Mesenchymal stem cell (in vitro differentiated cells and primary cell): ENCODE measurements at regions not wholly inside any gene's neighbourhood (a gene's known extent, or its start where the extent isn't known, plus 50 kb on each side); places are given as distances from the start of the nearest gene placed in this dataset.

ENCODE experiments used
- DNase-seq: peaks from one replicate; pipeline ENCODE4 v3.0.0-alpha.2; 2013
- H2AFZ ChIP-seq: one replicate; pipeline ENCODE4 v1.6.1; 2013; ENCODE audit warnings: low read depth, mild to moderate bottlenecking, control low read depth, inconsistent platforms, low read length, moderate library complexity
- H2AK5ac ChIP-seq: 2 replicates; pipeline ENCODE4 v1.6.1; 2013; ENCODE audit warnings: low read length, moderate library complexity, mild to moderate bottlenecking, inconsistent platforms; ENCODE audit not compliant: severe bottlenecking
- H2BK120ac ChIP-seq: one replicate; pipeline ENCODE4 v1.6.1; 2013; ENCODE audit warnings: low read depth, mild to moderate bottlenecking, inconsistent platforms, low read length, moderate library complexity
- H2BK12ac ChIP-seq, 2 experiments: one replicate each; pipeline ENCODE4 v1.6.1; 2013; ENCODE audit warnings: inconsistent platforms in 2 of 2, low read length in 2 of 2, mild to moderate bottlenecking in 2 of 2, moderate library complexity in 2 of 2, control low read depth in 1 of 2
- H2BK15ac ChIP-seq: one replicate; pipeline ENCODE4 v1.6.1; 2013; ENCODE audit warnings: mild to moderate bottlenecking, low read depth, inconsistent platforms; ENCODE audit not compliant: poor library complexity, severe bottlenecking
- H2BK5ac ChIP-seq: 2 replicates; pipeline ENCODE4 v1.6.1; 2013; ENCODE audit warnings: low read depth, mild to moderate bottlenecking, low read length, control low read depth, inconsistent platforms; ENCODE audit not compliant: poor library complexity, severe bottlenecking
- H3K14ac ChIP-seq, 2 experiments: one replicate each; pipeline ENCODE4 v1.6.1; 2013; ENCODE audit warnings: inconsistent platforms in 2 of 2, low read length in 2 of 2, control low read depth in 1 of 2, mild to moderate bottlenecking in 1 of 2, moderate library complexity in 1 of 2
- H3K18ac ChIP-seq, 2 experiments: one replicate each; pipeline ENCODE4 v1.6.1; 2013; ENCODE audit warnings: inconsistent platforms in 2 of 2, low read length in 2 of 2, control low read depth in 1 of 2, low read depth in 1 of 2, mild to moderate bottlenecking in 1 of 2
- H3K23ac ChIP-seq, 2 experiments: one replicate each; pipeline ENCODE4 v1.6.1; 2013; ENCODE audit warnings: inconsistent platforms in 2 of 2, low read length in 2 of 2, mild to moderate bottlenecking in 2 of 2, moderate library complexity in 2 of 2, control low read depth in 1 of 2
- H3K27ac ChIP-seq: 2 replicates; pipeline ENCODE4 v1.5.1; 2013; ENCODE audit warnings: mild to moderate bottlenecking, moderate library complexity, low read length, control low read depth, inconsistent platforms; ENCODE audit not compliant: poor library complexity, severe bottlenecking
- H3K27me3 ChIP-seq, 2 experiments: 2 replicates each; pipeline versions ENCODE4 v1.6.1 to v1.7.0; 2013; ENCODE audit warnings: low read length in 2 of 2, mild to moderate bottlenecking in 2 of 2, moderate library complexity in 2 of 2, control low read depth in 1 of 2, inconsistent platforms in 1 of 2; ENCODE audit not compliant: control insufficient read depth in 1 of 2, insufficient read depth in 1 of 2
- H3K36me3 ChIP-seq, 2 experiments: 2 replicates each; pipeline versions ENCODE4 v1.6.1 to v1.7.0; 2013; ENCODE audit warnings: low read length in 2 of 2, control low read depth in 1 of 2, inconsistent platforms in 1 of 2, low read depth in 1 of 2, mild to moderate bottlenecking in 1 of 2; ENCODE audit not compliant: insufficient read depth in 2 of 2, control insufficient read depth in 1 of 2
- H3K4ac ChIP-seq, 2 experiments: one replicate each; pipeline ENCODE4 v1.6.1; 2013; ENCODE audit warnings: inconsistent platforms in 2 of 2, low read length in 2 of 2, mild to moderate bottlenecking in 2 of 2, moderate library complexity in 2 of 2, control low read depth in 1 of 2, low read depth in 1 of 2
- H3K4me1 ChIP-seq: 2 replicates; pipeline ENCODE4 v1.6.1; 2013; ENCODE audit warnings: low read depth, low read length, control low read depth; ENCODE audit not compliant: control insufficient read depth, insufficient read depth
- H3K4me2 ChIP-seq: 2 replicates; pipeline ENCODE4 v1.6.1; 2013; ENCODE audit warnings: low read length, mild to moderate bottlenecking, inconsistent platforms; ENCODE audit not compliant: poor library complexity, severe bottlenecking
- H3K4me3 ChIP-seq, 2 experiments: 2 replicates each; pipeline versions ENCODE4 v1.5.1 to v1.7.0; 2013; ENCODE audit warnings: low read length in 2 of 2, mild to moderate bottlenecking in 2 of 2, control low read depth in 1 of 2, low read depth in 1 of 2; ENCODE audit not compliant: insufficient read depth in 1 of 2
- H3K79me1 ChIP-seq: replicated peaks from 2 replicates; pipeline ENCODE4 v1.6.1; 2013; ENCODE audit warnings: mild to moderate bottlenecking, control low read depth, low read length, inconsistent platforms; ENCODE audit not compliant: poor library complexity, severe bottlenecking
- H3K9ac ChIP-seq: 2 replicates; pipeline ENCODE4 v1.7.0; 2013; ENCODE audit warnings: mild to moderate bottlenecking, low read length, moderate library complexity
- H3K9me3 ChIP-seq: 2 replicates; pipeline ENCODE4 v1.7.0; 2013; ENCODE audit warnings: mild to moderate bottlenecking, low read length; ENCODE audit not compliant: control insufficient read depth
- H4K8ac ChIP-seq: one replicate; pipeline ENCODE4 v1.6.1; 2013; ENCODE audit warnings: inconsistent platforms, mild to moderate bottlenecking, low read length, moderate library complexity
- H4K91ac ChIP-seq: one replicate; pipeline ENCODE4 v1.6.1; 2013; ENCODE audit warnings: mild to moderate bottlenecking, low read length, inconsistent platforms
- WGBS: methylation state at CpG from one replicate; pipeline ENCODE4 v1.1.7; 2013; ENCODE audit warnings: mixed read lengths; 5-methylcytosine and 5-hydroxymethylcytosine counted together

- Histone ChIP-seq H3K9me3 (no peaks in the 10 kb centered on the region), H3K4me3 (no peak overlapping the region), H3K79me1 (no peaks in the 10 kb centered on the region), H3K23ac (no peak overlapping the region), H3K27ac (no peak overlapping the region), H2BK120ac (no peak overlapping the region), H3K9ac (no peak overlapping the region), H4K91ac (no peak overlapping the region), H3K4me1 (no peaks in the 10 kb centered on the region), H2BK12ac (no peak overlapping the region), H2AFZ (peak overlapping the region; percentile 27), H2BK5ac (no peak overlapping the region), H3K4ac (no peak overlapping the region), H3K18ac (no peak overlapping the region), H4K8ac (no peak overlapping the region), H3K14ac (no peak overlapping the region), H2AK5ac (no peak overlapping the region), H3K27me3 (no peaks in the 10 kb centered on the region), H3K36me3 (no peaks in the 10 kb centered on the region), H3K4me2 (no peak overlapping the region), H2BK15ac (no peak overlapping the region)
- DNase-seq, result no peak
- 71% methylated on average over 1 of the region's 1 CpG for WGBS
Observed at GRCh38 chr4:27387711-27388110, 527.1 kb downstream of the STIM2 start.

GRCh38 chr4:27397886-27398285 is 537.2 kb downstream of the STIM2 start:
- Histone ChIP-seq H3K14ac (no peak overlapping the region), H2BK12ac (no peak overlapping the region), H3K27ac (no peak overlapping the region), H3K4me3 (no peak overlapping the region), H4K8ac (no peak overlapping the region), H4K91ac (no peak overlapping the region), H3K4me1 (no peaks in the 10 kb centered on the region), H3K36me3 (no peaks in the 10 kb centered on the region), H3K18ac (no peak overlapping the region), H3K27me3 (no peaks in the 10 kb centered on the region), H2AFZ (no peak overlapping the region), H3K23ac (no peak overlapping the region), H3K4ac (no peak overlapping the region), H2AK5ac (no peak overlapping the region), H3K79me1 (no peaks in the 10 kb centered on the region), H2BK15ac (no peak overlapping the region), H2BK120ac (no peak overlapping the region), H3K9me3 (no peaks in the 10 kb centered on the region), H3K9ac (peak overlapping the region; percentile 75), H3K4me2 (no peak overlapping the region), H2BK5ac (no peak overlapping the region)
- peak; percentile 66 for DNase-seq
- 0% methylated on average over 1 of the region's 1 CpG for WGBS

GRCh38 chr4:27398631-27399310 is 538.1 kb downstream of the STIM2 start:
- H3K27me3 ChIP-seq, result no peaks in the 10 kb centered on the region
- no peak overlapping the region for H2BK15ac ChIP-seq
- H4K8ac ChIP-seq, result no peak overlapping the region
- no peak overlapping the region for H3K27ac ChIP-seq
- H2AFZ ChIP-seq, result no peak overlapping the region
- no peak overlapping the region for H2BK120ac ChIP-seq
- no peak overlapping the region for H3K14ac ChIP-seq
- no peak overlapping the region for H3K4ac ChIP-seq
- H3K4me3 ChIP-seq, result peak overlapping the region in 1 of 2 experiments; percentile 23
- H2AK5ac ChIP-seq, result no peak overlapping the region
- no peak overlapping the region for H3K4me2 ChIP-seq
- no peak overlapping the region for H4K91ac ChIP-seq
- H3K9me3 ChIP-seq, result no peaks in the 10 kb centered on the region
- no peak overlapping the region for H3K18ac ChIP-seq
- peak; percentile 0 for DNase-seq
- no peak overlapping the region for H2BK5ac ChIP-seq
- H3K9ac ChIP-seq, result peak overlapping the region; percentile 75
- H3K79me1 ChIP-seq, result no peaks in the 10 kb centered on the region
- WGBS, result 93% methylated on average over 4 of the region's 7 CpGs
- H3K36me3 ChIP-seq, result no peaks in the 10 kb centered on the region
- no peak overlapping the region for H2BK12ac ChIP-seq
- no peaks in the 10 kb centered on the region for H3K4me1 ChIP-seq
- H3K23ac ChIP-seq, result no peak overlapping the region

- no peak overlapping the region for H3K18ac ChIP-seq
- no peak overlapping the region for H2BK12ac ChIP-seq
- DNase-seq, result no peak
Observed at GRCh38 chr4:27407616-27408015, 547.0 kb downstream of the STIM2 start.

More at GRCh38 chr4:27407616-27408015, 547.0 kb downstream of the STIM2 start:
- no peak overlapping the region for H3K4me2 ChIP-seq
- H3K9me3 ChIP-seq, result peaks cover 30% of the 10 kb centered on the region
- H2AK5ac ChIP-seq, result no peak overlapping the region
- H2BK15ac ChIP-seq, result no peak overlapping the region
- H4K91ac ChIP-seq, result no peak overlapping the region
- no peak overlapping the region for H3K23ac ChIP-seq
- no peak overlapping the region for H2AFZ ChIP-seq
- no peak overlapping the region for H3K4ac ChIP-seq
- H3K36me3 ChIP-seq, result no peaks in the 10 kb centered on the region
- H3K4me3 ChIP-seq, result no peak overlapping the region
- H4K8ac ChIP-seq, result no peak overlapping the region
- H3K9ac ChIP-seq, result no peak overlapping the region
- no peaks in the 10 kb centered on the region for H3K27me3 ChIP-seq
- H3K27ac ChIP-seq, result no peak overlapping the region
- no peak overlapping the region for H2BK5ac ChIP-seq
- H3K14ac ChIP-seq, result no peak overlapping the region
- no peaks in the 10 kb centered on the region for H3K79me1 ChIP-seq
- WGBS, result 67% methylated on average over 1 of the region's 1 CpG
- no peaks in the 10 kb centered on the region for H3K4me1 ChIP-seq
- no peak overlapping the region for H2BK120ac ChIP-seq
